Caco-2 (cell line): ENCODE measurements at regions not wholly inside any gene's neighbourhood (a gene's known extent, or its start where the extent isn't known, plus 50 kb on each side); places are given as distances from the start of the nearest gene placed in this dataset.
A peak's percentile ranks its signal among the peaks of the same experiment; 100 is the strongest.

Source experiments
- BruUV-seq: library from RNA; stranded (reverse); fragments of 400-500 nt; replicated peaks from 2 replicates; lab custom pipeline; 2021; lab: Mats Ljungman, UMichigan
- CTCF ChIA-PET: fragments of 300-600 bp; sonication (Branson Sonifier 250); formaldehyde crosslinking; loops from one replicate; lab custom pipeline; 2022; ENCODE audit warnings: antibody characterized with exemption; lab: Charles Lee
- POLR2A ChIA-PET: fragments of 300-600 bp; sonication (Branson Sonifier 250); formaldehyde crosslinking; loops from one replicate; lab custom pipeline; 2022; ENCODE audit warnings: antibody characterized with exemption; lab: Charles Lee
- DNase-seq, 2 experiments: peaks; one replicate each; pipeline versions ENCODE4 v3.0.0 to v3.0.0-alpha.2; 2020 to 2022
- H3K27me3 ChIP-seq: replicated peaks from 2 replicates; pipeline ENCODE4 v1.6.0; 2011; ENCODE audit warnings: low read length; ENCODE audit not compliant: control insufficient read depth, insufficient read depth
- H3K36me3 ChIP-seq: 2 replicates; pipeline ENCODE4 v1.5.1; 2011; ENCODE audit warnings: low read length; ENCODE audit not compliant: control insufficient read depth, insufficient read depth
- H3K4me1 ChIP-seq: fragments of 250-450 bp; sonication (Bioruptor Pico); 2 replicates; pipeline ENCODE4 v1.5.1; 2020; ENCODE audit warnings: mild to moderate bottlenecking
- H3K4me3 ChIP-seq: 2 replicates; pipeline ENCODE4 v1.5.1; 2011; ENCODE audit warnings: low read depth, mild to moderate bottlenecking, control low read depth, low read length
- H3K9me3 ChIP-seq: fragments of 250-450 bp; sonication (Bioruptor Pico); 2 replicates; pipeline ENCODE4 v1.5.1; 2020; ENCODE audit warnings: mild to moderate bottlenecking, moderate library complexity
- H3K27ac Mint-ChIP-seq: one replicate; pipeline ENCODE4 v1.8.0; 2022; ENCODE audit warnings: mixed read lengths; ENCODE audit not compliant: unreplicated experiment
- H3K27me3 Mint-ChIP-seq: one replicate; pipeline ENCODE4 v1.8.0; 2022; ENCODE audit warnings: mixed read lengths; ENCODE audit not compliant: insufficient read depth, unreplicated experiment
- H3K36me3 Mint-ChIP-seq: one replicate; pipeline ENCODE4 v1.8.0; 2022; ENCODE audit warnings: mild to moderate bottlenecking, mixed read lengths; ENCODE audit not compliant: insufficient read depth, unreplicated experiment
- H3K4me1 Mint-ChIP-seq: one replicate; pipeline ENCODE4 v1.8.0; 2022; ENCODE audit warnings: low read depth, mixed read lengths; ENCODE audit not compliant: unreplicated experiment
- H3K4me3 Mint-ChIP-seq: one replicate; pipeline ENCODE4 v1.8.0; 2022; ENCODE audit warnings: mild to moderate bottlenecking, moderate library complexity, mixed read lengths; ENCODE audit not compliant: unreplicated experiment
- H3K9me3 Mint-ChIP-seq: one replicate; pipeline ENCODE4 v1.8.0; 2022; ENCODE audit warnings: mixed read lengths; ENCODE audit not compliant: unreplicated experiment
- intact Hi-C: fragments of 100-400 bp; cut with micrococcal nuclease; formaldehyde crosslinking; loops from one replicate; pipeline ENCODE4 v1.10.0; 2022; ENCODE audit not compliant: unreplicated experiment
- TF ChIP-seq, protein P1 (sequence below), 2 experiments: fragments of 200-600 bp in 1 of 2; IDR thresholded peaks; 1 replicate in 1 of 2; 2 replicates in 1 of 2; pipeline versions ENCODE4 v1.5.1 to v1.8.0; 2011 to 2022; ENCODE audit warnings: antibody characterized with exemption in 1 of 2, control low read depth in 1 of 2, inconsistent platforms in 1 of 2, low read depth in 1 of 2, low read length in 1 of 2, mild to moderate bottlenecking in 1 of 2, moderate library complexity in 1 of 2; ENCODE audit not compliant: insufficient read depth in 1 of 2, severe bottlenecking in 1 of 2, unreplicated experiment in 1 of 2

DNA sequence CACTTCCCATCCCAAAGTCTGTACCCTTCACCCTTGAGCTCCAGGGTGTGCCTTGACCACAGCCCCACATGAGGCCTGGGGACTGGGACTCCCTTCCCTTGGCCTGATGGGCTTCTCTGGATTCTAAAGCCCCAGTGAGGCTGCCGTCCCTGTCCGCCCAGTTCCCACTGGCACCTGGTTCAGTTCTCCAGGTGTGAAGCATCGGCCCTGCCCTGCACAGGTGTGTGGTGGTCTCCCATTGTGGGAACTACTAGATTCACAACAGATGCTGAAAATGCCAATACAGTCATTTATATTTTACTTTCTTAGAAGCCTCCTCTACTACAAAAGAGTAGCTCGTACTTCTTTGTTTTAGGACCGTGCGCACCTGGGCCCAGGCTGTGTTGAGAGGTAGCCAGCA lies 72.8 kb downstream of the TTLL2 start:
- no peaks in the 10 kb centered on the region for H3K9me3 ChIP-seq
- H3K27me3 ChIP-seq: no peaks in the 10 kb centered on the region
- BruUV-seq: no TSS peak
- TF ChIP-seq, protein P1, sequence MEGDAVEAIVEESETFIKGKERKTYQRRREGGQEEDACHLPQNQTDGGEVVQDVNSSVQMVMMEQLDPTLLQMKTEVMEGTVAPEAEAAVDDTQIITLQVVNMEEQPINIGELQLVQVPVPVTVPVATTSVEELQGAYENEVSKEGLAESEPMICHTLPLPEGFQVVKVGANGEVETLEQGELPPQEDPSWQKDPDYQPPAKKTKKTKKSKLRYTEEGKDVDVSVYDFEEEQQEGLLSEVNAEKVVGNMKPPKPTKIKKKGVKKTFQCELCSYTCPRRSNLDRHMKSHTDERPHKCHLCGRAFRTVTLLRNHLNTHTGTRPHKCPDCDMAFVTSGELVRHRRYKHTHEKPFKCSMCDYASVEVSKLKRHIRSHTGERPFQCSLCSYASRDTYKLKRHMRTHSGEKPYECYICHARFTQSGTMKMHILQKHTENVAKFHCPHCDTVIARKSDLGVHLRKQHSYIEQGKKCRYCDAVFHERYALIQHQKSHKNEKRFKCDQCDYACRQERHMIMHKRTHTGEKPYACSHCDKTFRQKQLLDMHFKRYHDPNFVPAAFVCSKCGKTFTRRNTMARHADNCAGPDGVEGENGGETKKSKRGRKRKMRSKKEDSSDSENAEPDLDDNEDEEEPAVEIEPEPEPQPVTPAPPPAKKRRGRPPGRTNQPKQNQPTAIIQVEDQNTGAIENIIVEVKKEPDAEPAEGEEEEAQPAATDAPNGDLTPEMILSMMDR (IDR thresholded peaks at IDR 0.05; ENCODE audit: insufficient read depth in 1 of 2, low read depth in 1 of 2, low read length in 1 of 2, severe bottlenecking in 1 of 2, unreplicated experiment in 1 of 2): no peak
- no peaks in the 10 kb centered on the region for H3K36me3 ChIP-seq
- peaks cover 19% of the 10 kb centered on the region for H3K4me1 ChIP-seq
- Mint-ChIP-seq H3K27me3 (no peaks in the 10 kb centered on the region), H3K4me1 (peaks cover 13% of the 10 kb centered on the region), H3K9me3 (no peaks in the 10 kb centered on the region), H3K27ac (no peak overlapping the region), H3K4me3 (no peak overlapping the region), H3K36me3 (no peaks in the 10 kb centered on the region)
- no peak overlapping the region for H3K4me3 ChIP-seq
- DNase-seq: peak in 1 of 2 experiments; percentile 20
- POLR2A ChIA-PET: no interaction called here
- intact Hi-C loops: no loop called here
- CTCF ChIA-PET: no interaction called here

GRCh38 chr6:167398214-167399050 lies 73.5 kb downstream of the TTLL2 start:
- intact Hi-C loops: no loop called here
- H3K4me3 ChIP-seq: no peak overlapping the region
- POLR2A ChIA-PET: no interaction called here
- Mint-ChIP-seq H3K27me3 (no peaks in the 10 kb centered on the region), H3K9me3 (no peaks in the 10 kb centered on the region), H3K27ac (no peak overlapping the region), H3K4me3 (no peak overlapping the region), H3K4me1 (peaks cover 13% of the 10 kb centered on the region), H3K36me3 (no peaks in the 10 kb centered on the region)
- TF ChIP-seq, protein P1 (IDR thresholded peaks at IDR 0.05; ENCODE audit: insufficient read depth in 1 of 2, low read depth in 1 of 2, low read length in 1 of 2, severe bottlenecking in 1 of 2, unreplicated experiment in 1 of 2): no peak
- no peaks in the 10 kb centered on the region for H3K36me3 ChIP-seq
- H3K4me1 ChIP-seq: peaks cover 19% of the 10 kb centered on the region
- no peaks in the 10 kb centered on the region; the same call in 1 of the 2 replicates for H3K27me3 ChIP-seq
- CTCF ChIA-PET: no interaction called here
- peak; percentile 54 to 81 for DNase-seq
- no peaks in the 10 kb centered on the region for H3K9me3 ChIP-seq
- BruUV-seq: no TSS peak

DNA sequence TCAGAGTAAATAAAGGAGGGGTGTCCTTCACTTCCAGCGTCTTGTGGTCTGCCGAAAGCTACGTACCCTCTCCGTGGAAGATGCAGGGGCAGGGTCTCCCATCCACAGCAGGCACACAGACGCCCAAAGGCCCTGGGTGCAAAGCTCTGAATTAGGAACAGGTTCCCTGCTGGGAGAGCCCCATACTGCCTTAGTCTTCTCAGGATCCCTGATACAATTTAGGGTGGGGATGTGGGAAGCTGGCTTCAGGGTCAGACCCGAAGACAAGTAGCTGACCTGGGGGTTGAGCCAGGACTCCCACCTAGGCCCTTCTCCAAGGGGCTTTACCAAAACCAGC lies 74.1 kb downstream of the TTLL2 start:
- H3K36me3 ChIP-seq: no peaks in the 10 kb centered on the region
- no TSS peak for BruUV-seq

More for the DNA sequence above, 74.1 kb downstream of the TTLL2 start:
- CTCF ChIA-PET: no interaction called here
- no peak overlapping the region for H3K4me3 ChIP-seq
- Mint-ChIP-seq H3K9me3 (no peaks in the 10 kb centered on the region), H3K4me3 (no peak overlapping the region), H3K36me3 (no peaks in the 10 kb centered on the region), H3K27me3 (no peaks in the 10 kb centered on the region), H3K27ac (no peak overlapping the region), H3K4me1 (peaks cover 13% of the 10 kb centered on the region)
- no peak for DNase-seq
- H3K27me3 ChIP-seq: no peaks in the 10 kb centered on the region; the same call in 1 of the 2 replicates
- H3K4me1 ChIP-seq: peaks cover 19% of the 10 kb centered on the region
- intact Hi-C loops: no loop called here
- TF ChIP-seq, protein P1 (IDR thresholded peaks at IDR 0.05; ENCODE audit: insufficient read depth in 1 of 2, low read depth in 1 of 2, low read length in 1 of 2, severe bottlenecking in 1 of 2, unreplicated experiment in 1 of 2): no peak
- no peaks in the 10 kb centered on the region for H3K9me3 ChIP-seq
- POLR2A ChIA-PET: no interaction called here
